Prostate gland (tissue), 2 donors: ENCODE measurements at regions not wholly inside any gene's neighbourhood (a gene's known extent, or its start where the extent isn't known, plus 50 kb on each side); places are given as distances from the start of the nearest gene placed in this dataset.

Source experiments
- CTCF ChIP-seq, 4 experiments: fragments of 200-600 bp in 2 of 4; fragments of 450-650 bp in 2 of 4; sonication (generic) in 2 of 4; IDR thresholded peaks; 1 replicate in 3 of 4; 2 replicates in 1 of 4; pipeline ENCODE4 v1.5.1; 2016 to 2019; ENCODE audit warnings: antibody characterized with exemption in 4 of 4, mild to moderate bottlenecking in 2 of 4, moderate library complexity in 2 of 4
- POLR2A ChIP-seq: fragments of 450-650 bp; IDR thresholded peaks from one replicate; pipeline ENCODE4 v1.6.1; 2016; ENCODE audit warnings: antibody characterized with exemption, mild to moderate bottlenecking
- POLR2AphosphoS5 ChIP-seq: sonication (generic); formaldehyde crosslinking; IDR thresholded peaks from one replicate; pipeline ENCODE4 v1.6.1; 2017; ENCODE audit warnings: antibody characterized with exemption

- peak; percentile 11 for TF ChIP-seq POLR2AphosphoS5
- no peak for TF ChIP-seq CTCF (IDR thresholded peaks at IDR 0.05)
- TF ChIP-seq POLR2A: no peak
Observed at GRCh38 chr2:66802877-66803276, 368.0 kb downstream of the MEIS1 start.
